Mucosa of descending colon (tissue), 3 donors: ENCODE measurements at regions not wholly inside any gene's neighbourhood (a gene's known extent, or its start where the extent isn't known, plus 50 kb on each side); places are given as distances from the start of the nearest gene placed in this dataset.
A peak's percentile ranks its signal among the peaks of the same experiment; 100 is the strongest.
"Not testable (repeated sequence)": the region's sequence is repeated elsewhere in the genome, so short reads cannot be mapped to it uniquely, and the experiment has no call there.

ENCODE experiments used
- ATAC-seq: fragments of 200-7000 bp; cut with Tn5 transposase; one replicate; pipeline ENCODE4 v1.9.1; 2020; ENCODE audit warnings: mild to moderate bottlenecking, moderate library complexity
- DNase-seq, 3 donors: peaks; one replicate each; pipeline ENCODE4 v3.0.0-alpha.2; 2020
- H3K36me3 ChIP-seq: fragments of 200-600 bp; one replicate; pipeline ENCODE4 v1.8.0; 2021; ENCODE audit warnings: low read depth, mild to moderate bottlenecking
- H3K4me1 ChIP-seq: fragments of 200-600 bp; one replicate; pipeline ENCODE4 v1.8.0; 2021; ENCODE audit warnings: low read depth, mild to moderate bottlenecking
- H3K4me3 ChIP-seq: fragments of 200-600 bp; one replicate; pipeline ENCODE4 v1.8.0; 2021; ENCODE audit warnings: mild to moderate bottlenecking
- H3K9me3 ChIP-seq: fragments of 200-600 bp; one replicate; pipeline ENCODE4 v1.8.0; 2021; ENCODE audit warnings: mild to moderate bottlenecking
- intact Hi-C, 2 donors: fragments of 100-400 bp; cut with DNase I in 1 of 2; cut with micrococcal nuclease in 1 of 2; formaldehyde crosslinking; loops; one replicate each; pipeline versions ENCODE4 v1.11.0 to v1.11.1; 2022; cut with DNase I, micrococcal nuclease
- donor health status: DM: no; HTN: no; CAD: no; lungs with moderate emphysema.
- donor health status: DM: no; HTN: no; CAD: no.
- donor health status: DM: no; HTN: yes; CAD: no.

GRCh38 chr17:64800987-64801386 is 118.3 kb downstream of the LRRC37A3 start:
- H3K4me3 ChIP-seq, intact Hi-C loops, H3K36me3 ChIP-seq, ATAC-seq, DNase-seq, H3K9me3 ChIP-seq, H3K4me1 ChIP-seq: not testable (repeated sequence)

GRCh38 chr17:64800361-64800895 is 118.8 kb downstream of the LRRC37A3 start:
- H3K4me1 ChIP-seq, ATAC-seq, H3K36me3 ChIP-seq, H3K9me3 ChIP-seq, H3K4me3 ChIP-seq, intact Hi-C loops: not testable (repeated sequence)
- DNase-seq: peak in 1 of 3 donors; percentile 12

DNA sequence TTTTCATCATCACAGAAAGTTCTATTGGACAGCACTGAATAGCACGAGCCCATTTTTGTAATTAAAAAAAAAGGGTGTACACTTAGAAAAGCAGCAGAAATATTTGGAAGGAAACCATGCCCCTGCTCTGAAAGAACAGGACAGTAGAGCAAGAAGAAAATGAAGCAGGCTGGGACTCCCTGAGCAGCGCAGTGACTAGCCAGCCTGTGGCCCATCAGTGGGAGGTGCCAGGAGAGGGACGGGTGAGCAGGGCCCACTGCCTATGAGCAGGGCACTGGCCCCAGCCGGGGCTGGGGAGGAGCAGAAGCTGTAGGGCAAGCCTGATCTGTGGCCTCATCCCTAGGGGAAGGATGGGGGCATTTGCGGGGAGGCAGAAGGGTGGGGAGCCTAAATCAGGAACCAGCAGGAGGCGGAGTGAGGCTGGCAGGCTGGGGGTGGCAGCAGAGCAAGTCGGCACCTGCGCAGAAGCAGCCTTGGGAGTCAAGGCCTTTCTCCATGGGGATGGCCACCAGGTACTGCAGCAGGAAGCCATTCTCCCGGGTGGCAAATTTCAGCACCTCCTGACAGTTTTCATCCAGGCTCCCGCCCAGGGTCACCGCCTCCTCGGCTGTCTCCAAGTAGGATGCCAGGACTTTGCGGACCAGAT is 119.6 kb downstream of the LRRC37A3 start:
- H3K4me1 ChIP-seq, H3K4me3 ChIP-seq, intact Hi-C loops, H3K36me3 ChIP-seq, H3K9me3 ChIP-seq, ATAC-seq: not testable (repeated sequence)
- peak in 1 of 3 donors; percentile 15 for DNase-seq

DNA sequence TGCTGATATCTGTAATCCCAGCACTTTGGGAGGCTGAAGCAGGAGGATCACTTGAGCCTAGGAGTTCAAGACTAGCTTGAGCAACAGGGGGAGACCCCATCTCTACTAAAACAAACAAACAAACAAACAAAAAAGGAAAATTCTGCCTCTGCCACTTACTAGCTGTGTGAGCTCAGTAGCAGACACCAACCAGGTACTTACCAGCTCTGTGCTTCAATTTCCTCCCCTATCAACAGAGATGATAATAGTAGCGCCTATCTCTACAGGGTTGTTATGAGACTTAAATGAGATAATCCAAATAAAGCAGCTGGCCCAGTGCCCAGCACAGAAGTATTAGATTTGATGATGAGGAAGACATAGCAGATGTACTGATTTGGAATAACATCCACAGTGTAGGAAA is 120.3 kb downstream of the LRRC37A3 start:
- intact Hi-C loops, H3K4me1 ChIP-seq, H3K9me3 ChIP-seq, H3K4me3 ChIP-seq, ATAC-seq, H3K36me3 ChIP-seq, DNase-seq: not testable (repeated sequence)

DNA sequence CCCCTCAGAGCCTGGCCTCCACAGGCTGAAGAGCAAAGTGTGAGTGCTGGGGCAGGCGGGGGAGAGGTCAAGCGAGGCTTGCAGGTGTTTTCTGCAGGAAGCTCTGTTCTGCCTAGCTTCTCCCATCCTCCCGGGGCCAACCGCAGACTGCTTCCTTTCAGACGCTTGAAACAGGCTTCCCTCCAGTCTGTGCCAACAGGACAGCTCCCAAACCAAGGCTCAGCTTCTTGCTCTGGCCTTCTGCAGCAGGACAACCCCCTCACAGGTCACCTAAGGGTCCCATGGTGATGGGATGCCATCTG is 120.8 kb downstream of the LRRC37A3 start:
- H3K9me3 ChIP-seq, H3K4me3 ChIP-seq, H3K4me1 ChIP-seq, H3K36me3 ChIP-seq, intact Hi-C loops, ATAC-seq: not testable (repeated sequence)
- DNase-seq: peak in 1 of 3 donors; percentile 19

DNA sequence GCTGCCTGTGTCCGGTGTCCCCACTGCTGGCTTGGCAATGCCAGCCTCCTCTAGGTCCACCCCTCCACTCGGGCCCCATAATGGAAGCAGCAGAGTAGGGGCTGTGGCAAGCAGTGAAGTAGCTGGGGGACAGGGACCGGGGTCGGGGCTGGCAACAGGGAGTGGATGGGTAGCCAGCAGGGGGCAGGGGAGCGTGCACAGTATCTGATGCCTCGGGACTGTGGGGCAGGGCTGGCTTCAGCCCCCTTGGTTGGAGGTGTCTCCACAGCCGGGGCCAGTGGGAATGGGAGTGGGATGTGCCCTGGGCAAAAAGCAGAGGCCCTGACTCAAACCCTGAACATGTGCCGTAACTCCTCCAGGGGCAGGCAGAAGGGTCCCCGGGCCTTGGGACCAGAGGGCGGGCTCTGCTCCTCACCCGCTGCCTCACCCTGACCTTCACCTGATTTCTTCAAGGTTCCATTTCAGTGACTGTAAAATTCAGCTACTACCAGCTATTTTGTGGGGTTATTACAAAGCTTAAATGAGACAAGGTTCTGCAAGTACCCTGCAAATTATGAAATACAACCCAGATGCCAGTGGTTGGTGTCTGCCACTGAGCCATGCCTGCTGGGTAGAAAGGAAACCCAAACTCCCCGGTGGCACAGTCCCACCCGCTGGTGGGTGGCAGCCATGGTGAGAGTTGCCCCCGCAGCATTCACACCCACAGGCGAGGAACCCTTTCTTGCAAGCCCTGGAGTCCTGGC is 121.4 kb downstream of the LRRC37A3 start:
- intact Hi-C loops, H3K36me3 ChIP-seq, H3K9me3 ChIP-seq, H3K4me3 ChIP-seq, ATAC-seq: not testable (repeated sequence)
- H3K4me1 ChIP-seq: peaks cover 10% of the 10 kb centered on the region
- peak in 1 of 3 donors; percentile 30 for DNase-seq

GRCh38 chr17:64795342-64795741 is 123.9 kb downstream of the LRRC37A3 start:
- H3K9me3 ChIP-seq, intact Hi-C loops, DNase-seq, H3K4me3 ChIP-seq, H3K36me3 ChIP-seq: not testable (repeated sequence)
- peaks cover 10% of the 10 kb centered on the region for H3K4me1 ChIP-seq
- ATAC-seq: peak; percentile 72

- intact Hi-C loops, H3K9me3 ChIP-seq, H3K36me3 ChIP-seq, H3K4me3 ChIP-seq: not testable (repeated sequence)
- H3K4me1 ChIP-seq: peaks cover 10% of the 10 kb centered on the region
- peak in 1 of 3 donors; percentile 49 for DNase-seq
- peak; percentile 79 for ATAC-seq
Observed at GRCh38 chr17:64794548-64795274, 124.6 kb downstream of the LRRC37A3 start.

GRCh38 chr17:64794113-64794512 is 125.2 kb downstream of the LRRC37A3 start:
- peaks cover 10% of the 10 kb centered on the region for H3K4me1 ChIP-seq
- ATAC-seq (peak; percentile 31), DNase-seq (peak in 1 of 3 donors; percentile 33)
- H3K36me3 ChIP-seq, H3K9me3 ChIP-seq, H3K4me3 ChIP-seq, intact Hi-C loops: not testable (repeated sequence)

- H3K9me3 ChIP-seq, H3K36me3 ChIP-seq, intact Hi-C loops, H3K4me3 ChIP-seq: not testable (repeated sequence)
- peak in 1 of 3 donors; percentile 40 for DNase-seq
- H3K4me1 ChIP-seq: peaks cover 10% of the 10 kb centered on the region
- ATAC-seq: peak; percentile 75
Observed at GRCh38 chr17:64792793-64793575, 126.3 kb downstream of the LRRC37A3 start.

GRCh38 chr17:64792276-64792675 is 127.0 kb downstream of the LRRC37A3 start:
- H3K4me3 ChIP-seq: not testable (repeated sequence)

DNA sequence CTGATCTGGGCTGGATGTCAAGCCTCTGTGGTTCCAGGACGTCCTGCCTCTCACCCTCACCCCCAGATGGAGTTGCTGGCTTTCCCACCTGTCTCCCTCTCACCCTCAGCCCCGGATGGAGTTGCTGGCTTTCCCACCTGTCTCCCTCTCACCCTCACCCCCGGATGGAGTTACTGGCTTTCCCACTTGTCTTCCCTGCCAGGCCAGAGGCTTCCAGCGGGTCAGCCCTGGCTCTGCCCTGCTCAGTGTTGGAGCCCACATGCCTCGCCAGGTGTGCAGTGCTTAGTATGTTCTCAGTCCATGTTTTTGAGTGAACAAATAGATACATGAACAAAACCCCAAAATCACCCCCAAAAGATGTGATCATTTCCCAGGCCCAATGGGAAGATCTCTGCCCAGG is 127.6 kb downstream of the LRRC37A3 start:
- H3K4me3 ChIP-seq, ATAC-seq, H3K36me3 ChIP-seq, intact Hi-C loops, H3K9me3 ChIP-seq: not testable (repeated sequence)
- H3K4me1 ChIP-seq: peaks cover 16% of the 10 kb centered on the region
- peak in 1 of 3 donors; percentile 23 for DNase-seq

More at GRCh38 chr17:64792276-64792675, 127.0 kb downstream of the LRRC37A3 start:
- H3K9me3 ChIP-seq, intact Hi-C loops, H3K36me3 ChIP-seq, ATAC-seq: not testable (repeated sequence)
- H3K4me1 ChIP-seq: peaks cover 10% of the 10 kb centered on the region
- DNase-seq: peak in 1 of 3 donors; percentile 44

GRCh38 chr17:64791226-64791625 is 128.1 kb downstream of the LRRC37A3 start:
- not testable (repeated sequence) for H3K36me3 ChIP-seq

More at GRCh38 chr17:64791226-64791625, 128.1 kb downstream of the LRRC37A3 start:
- peaks cover 20% of the 10 kb centered on the region for H3K4me1 ChIP-seq
- intact Hi-C loops, ATAC-seq, H3K9me3 ChIP-seq, H3K4me3 ChIP-seq: not testable (repeated sequence)
- peak in 1 of 3 donors; percentile 19 for DNase-seq
